ENCODE measurements at regions not wholly inside any gene's neighbourhood (a gene's known extent, or its start where the extent isn't known, plus 50 kb on each side); places are given as distances from the start of the nearest gene placed in this dataset.

GRCh38 chr9:87427851-87428506 is 69.7 kb upstream of the DAPK1 start:
- Histone ChIP-seq H3K36me3 (no peaks in the 10 kb centered on the region), H3K27ac (replicated peaks in 1 of 4) (no peak overlapping the region), H3K4me3 (no peak overlapping the region), H3K4me1 (no peaks in the 10 kb centered on the region), H3K9me3 (peaks cover 0 to 11% (median 0%) of the 10 kb centered on the region in 4 donors), H3K27me3 (no peaks in the 10 kb centered on the region)
- 85% methylated on average over 5 of the region's 5 CpGs for WGBS
- no peak for DNase-seq (ENCODE audit: extremely low spot score)
- intact Hi-C loops (cut with DNase I) = no loop called here
- TF ChIP-seq EP300 (IDR thresholded peaks at IDR 0.05) (no peak), POLR2AphosphoS5 (IDR thresholded peaks at IDR 0.05) (no peak), POLR2A (IDR thresholded peaks at IDR 0.05; ENCODE audit: low read depth) (no peak)
- TF ChIP-seq, protein P1, sequence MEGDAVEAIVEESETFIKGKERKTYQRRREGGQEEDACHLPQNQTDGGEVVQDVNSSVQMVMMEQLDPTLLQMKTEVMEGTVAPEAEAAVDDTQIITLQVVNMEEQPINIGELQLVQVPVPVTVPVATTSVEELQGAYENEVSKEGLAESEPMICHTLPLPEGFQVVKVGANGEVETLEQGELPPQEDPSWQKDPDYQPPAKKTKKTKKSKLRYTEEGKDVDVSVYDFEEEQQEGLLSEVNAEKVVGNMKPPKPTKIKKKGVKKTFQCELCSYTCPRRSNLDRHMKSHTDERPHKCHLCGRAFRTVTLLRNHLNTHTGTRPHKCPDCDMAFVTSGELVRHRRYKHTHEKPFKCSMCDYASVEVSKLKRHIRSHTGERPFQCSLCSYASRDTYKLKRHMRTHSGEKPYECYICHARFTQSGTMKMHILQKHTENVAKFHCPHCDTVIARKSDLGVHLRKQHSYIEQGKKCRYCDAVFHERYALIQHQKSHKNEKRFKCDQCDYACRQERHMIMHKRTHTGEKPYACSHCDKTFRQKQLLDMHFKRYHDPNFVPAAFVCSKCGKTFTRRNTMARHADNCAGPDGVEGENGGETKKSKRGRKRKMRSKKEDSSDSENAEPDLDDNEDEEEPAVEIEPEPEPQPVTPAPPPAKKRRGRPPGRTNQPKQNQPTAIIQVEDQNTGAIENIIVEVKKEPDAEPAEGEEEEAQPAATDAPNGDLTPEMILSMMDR (IDR thresholded peaks at IDR 0.05) = no peak

- no peak overlapping the region for H3K4me3 ChIP-seq
- TF ChIP-seq POLR2AphosphoS5 (IDR thresholded peaks at IDR 0.05) (no peak), POLR2A (IDR thresholded peaks at IDR 0.05; ENCODE audit: low read depth) (no peak), EP300 (IDR thresholded peaks at IDR 0.05) (no peak)
- TF ChIP-seq, protein P1 (IDR thresholded peaks at IDR 0.05) = no peak
- H3K4me1 ChIP-seq = no peaks in the 10 kb centered on the region
- H3K27ac ChIP-seq (replicated peaks in 1 of 4) = no peak overlapping the region
- no peak for DNase-seq (ENCODE audit: extremely low spot score)
- intact Hi-C loops (cut with DNase I) = no loop called here
- 68% methylated on average over 3 of the region's 3 CpGs for WGBS
- peaks cover 0 to 11% (median 0%) of the 10 kb centered on the region in 4 donors for H3K9me3 ChIP-seq
- no peaks in the 10 kb centered on the region for H3K27me3 ChIP-seq
- no peaks in the 10 kb centered on the region for H3K36me3 ChIP-seq
Observed at GRCh38 chr9:87428659-87429058, 69.0 kb upstream of the DAPK1 start.

DNA sequence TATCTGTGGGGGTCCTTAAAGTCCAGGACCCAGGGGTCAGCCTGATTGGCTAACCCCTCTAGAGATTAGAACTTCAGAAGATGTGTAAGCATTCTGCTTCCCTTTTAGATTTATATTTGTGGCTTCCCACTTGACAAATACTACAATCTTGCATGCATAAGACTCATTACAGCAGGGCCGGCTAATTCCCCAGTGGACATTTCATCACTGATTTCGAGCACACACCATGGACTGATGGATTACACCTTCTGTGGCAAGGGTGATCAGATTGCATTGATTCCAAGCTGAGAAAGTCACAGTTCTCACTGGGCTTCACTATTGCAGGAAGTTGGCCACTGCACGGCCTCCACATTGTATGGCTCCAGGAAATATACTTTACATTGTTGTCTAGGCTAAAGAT is 65.8 kb upstream of the DAPK1 start:
- Histone ChIP-seq H3K27me3 (no peaks in the 10 kb centered on the region), H3K36me3 (no peaks in the 10 kb centered on the region), H3K9me3 (no peaks in the 10 kb centered on the region), H3K4me1 (no peaks in the 10 kb centered on the region), H3K27ac (replicated peaks in 1 of 4) (no peak overlapping the region), H3K4me3 (no peak overlapping the region)
- 72% methylated on average over 3 of the region's 3 CpGs for WGBS
- no peak for TF ChIP-seq POLR2AphosphoS5 (IDR thresholded peaks at IDR 0.05)
- no peak for TF ChIP-seq EP300 (IDR thresholded peaks at IDR 0.05)
- TF ChIP-seq, protein P1 (IDR thresholded peaks at IDR 0.05) = no peak
- no peak for TF ChIP-seq POLR2A (IDR thresholded peaks at IDR 0.05; ENCODE audit: low read depth)
- intact Hi-C loops (cut with DNase I) = no loop called here
- no peak for DNase-seq (ENCODE audit: extremely low spot score)

GRCh38 chr9:87433853-87434252 is 63.8 kb upstream of the DAPK1 start:
- Histone ChIP-seq H3K36me3 (no peaks in the 10 kb centered on the region), H3K4me1 (no peaks in the 10 kb centered on the region), H3K9me3 (no peaks in the 10 kb centered on the region), H3K27me3 (no peaks in the 10 kb centered on the region), H3K4me3 (no peak overlapping the region), H3K27ac (replicated peaks in 1 of 4) (no peak overlapping the region)
- DNase-seq (ENCODE audit: extremely low spot score) = no peak
- TF ChIP-seq, protein P1 (IDR thresholded peaks at IDR 0.05) = no peak
- no peak for TF ChIP-seq POLR2AphosphoS5 (IDR thresholded peaks at IDR 0.05)
- TF ChIP-seq POLR2A (IDR thresholded peaks at IDR 0.05; ENCODE audit: low read depth) = no peak
- no peak for TF ChIP-seq EP300 (IDR thresholded peaks at IDR 0.05)
- WGBS = 93% methylated on average over 1 of the region's 1 CpG
- intact Hi-C loops (cut with DNase I) = no loop called here

GRCh38 chr9:87434366-87434765 is 63.3 kb upstream of the DAPK1 start:
- H3K27ac ChIP-seq (replicated peaks in 1 of 4) = no peak overlapping the region
- H3K4me1 ChIP-seq = no peaks in the 10 kb centered on the region
- H3K9me3 ChIP-seq = no peaks in the 10 kb centered on the region
- no peaks in the 10 kb centered on the region for H3K36me3 ChIP-seq
- 88% methylated on average over 4 of the region's 4 CpGs for WGBS
- TF ChIP-seq POLR2AphosphoS5 (IDR thresholded peaks at IDR 0.05) (no peak), POLR2A (IDR thresholded peaks at IDR 0.05; ENCODE audit: low read depth) (no peak), EP300 (IDR thresholded peaks at IDR 0.05) (no peak)
- TF ChIP-seq, protein P1 (IDR thresholded peaks at IDR 0.05) = no peak
- H3K27me3 ChIP-seq = no peaks in the 10 kb centered on the region
- intact Hi-C loops (cut with DNase I) = no loop called here
- no peak overlapping the region for H3K4me3 ChIP-seq
- no peak for DNase-seq (ENCODE audit: extremely low spot score)

All from esophagus muscularis mucosa (tissue), 4 donors.